SK-N-SH (cell line): ENCODE measurements at regions not wholly inside any gene's neighbourhood (a gene's known extent, or its start where the extent isn't known, plus 50 kb on each side); places are given as distances from the start of the nearest gene placed in this dataset.

Experiments used
- CHD2 ChIP-seq: fragments of 150-350 bp; IDR thresholded peaks from 2 replicates; pipeline ENCODE4 v1.6.1; 2018; ENCODE audit warnings: low read length; ENCODE audit not compliant: partially characterized antibody
- EP300 ChIP-seq, 2 experiments: IDR thresholded peaks; 2 replicates each; pipeline versions ENCODE4 v1.4.0 to v1.6.1; 2012; ENCODE audit warnings: borderline replicate concordance in 1 of 2, low read depth in 1 of 2, low read length in 1 of 2
- FOXM1 ChIP-seq: IDR thresholded peaks from 2 replicates; pipeline ENCODE4 v1.4.0; 2012; ENCODE audit warnings: low read depth, mild to moderate bottlenecking
- NRF1 ChIP-seq: IDR thresholded peaks from 2 replicates; pipeline ENCODE4 v1.6.1; 2012; ENCODE audit warnings: low read depth, mild to moderate bottlenecking, low read length
- POLR2AphosphoS5 ChIP-seq: IDR thresholded peaks from 2 replicates; pipeline ENCODE4 v1.6.1; 2012; ENCODE audit warnings: low read depth, low read length
- RAD21 ChIP-seq: IDR thresholded peaks from 2 replicates; pipeline ENCODE4 v1.6.1; 2012; ENCODE audit warnings: mild to moderate bottlenecking, low read length
- RFX5 ChIP-seq: IDR thresholded peaks from 2 replicates; pipeline ENCODE4 v1.6.1; 2012; ENCODE audit warnings: mild to moderate bottlenecking, improper control_type of control experiment, low read length
- TAF1 ChIP-seq: IDR thresholded peaks from 2 replicates; pipeline ENCODE4 v1.6.1; 2012; ENCODE audit warnings: low read depth, mild to moderate bottlenecking, low read length, moderate library complexity, borderline replicate concordance
- TEAD4 ChIP-seq: IDR thresholded peaks from 2 replicates; pipeline ENCODE4 v1.4.0; 2012; ENCODE audit warnings: mild to moderate bottlenecking, borderline replicate concordance; ENCODE audit not compliant: insufficient read depth
- TF ChIP-seq, protein P1 (sequence below): IDR thresholded peaks from 2 replicates; pipeline ENCODE4 v1.4.0; 2012; ENCODE audit warnings: low read depth
- TF ChIP-seq, protein P2 (sequence below): IDR thresholded peaks from 2 replicates; pipeline ENCODE4 v1.6.1; 2012; ENCODE audit warnings: mild to moderate bottlenecking, low read depth, low read length, moderate library complexity
- TF ChIP-seq, protein P3 (sequence below): fragments of 200-600 bp; sonication (generic); IDR thresholded peaks from 2 replicates; pipeline ENCODE4 v1.6.1; 2017; ENCODE audit warnings: antibody characterized with exemption, mild to moderate bottlenecking, moderate library complexity
- TF ChIP-seq, protein P4 (sequence below): fragments of 150-350 bp; IDR thresholded peaks from 2 replicates; pipeline ENCODE4 v1.6.1; 2017; ENCODE audit warnings: antibody characterized with exemption, low read length, low read depth, borderline replicate concordance

DNA sequence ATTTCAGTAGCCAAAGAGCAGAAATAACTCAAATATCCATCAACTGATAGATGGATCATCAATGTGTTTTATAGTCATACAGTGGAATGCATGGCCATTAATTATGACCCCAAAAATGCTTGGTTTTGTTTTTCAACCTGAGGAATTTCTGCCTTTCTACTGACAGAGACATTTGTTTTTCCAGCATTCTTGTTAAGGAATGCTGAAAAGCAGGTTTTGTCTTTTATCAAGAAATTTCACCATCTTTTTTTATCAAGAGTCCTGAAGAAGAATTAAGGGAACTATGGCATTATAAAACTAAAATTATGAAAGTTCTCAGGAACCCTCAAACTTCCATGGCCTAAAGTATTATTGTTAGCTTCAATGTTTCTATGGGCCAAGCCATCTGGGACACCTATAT lies 153.4 kb upstream of the THSD7A start:
- TF ChIP-seq, protein P1, sequence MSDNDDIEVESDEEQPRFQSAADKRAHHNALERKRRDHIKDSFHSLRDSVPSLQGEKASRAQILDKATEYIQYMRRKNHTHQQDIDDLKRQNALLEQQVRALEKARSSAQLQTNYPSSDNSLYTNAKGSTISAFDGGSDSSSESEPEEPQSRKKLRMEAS: no peak
- TF ChIP-seq EP300 (IDR thresholded peaks at IDR 0.05; ENCODE audit: borderline replicate concordance in 1 of 2, low read depth in 1 of 2, low read length in 1 of 2) (no peak), TAF1 (no peak), CHD2 (no peak), NRF1 (no peak), TEAD4 (no peak), RAD21 (no peak), POLR2AphosphoS5 (no peak), RFX5 (no peak), FOXM1 (no peak)
- TF ChIP-seq, protein P2, sequence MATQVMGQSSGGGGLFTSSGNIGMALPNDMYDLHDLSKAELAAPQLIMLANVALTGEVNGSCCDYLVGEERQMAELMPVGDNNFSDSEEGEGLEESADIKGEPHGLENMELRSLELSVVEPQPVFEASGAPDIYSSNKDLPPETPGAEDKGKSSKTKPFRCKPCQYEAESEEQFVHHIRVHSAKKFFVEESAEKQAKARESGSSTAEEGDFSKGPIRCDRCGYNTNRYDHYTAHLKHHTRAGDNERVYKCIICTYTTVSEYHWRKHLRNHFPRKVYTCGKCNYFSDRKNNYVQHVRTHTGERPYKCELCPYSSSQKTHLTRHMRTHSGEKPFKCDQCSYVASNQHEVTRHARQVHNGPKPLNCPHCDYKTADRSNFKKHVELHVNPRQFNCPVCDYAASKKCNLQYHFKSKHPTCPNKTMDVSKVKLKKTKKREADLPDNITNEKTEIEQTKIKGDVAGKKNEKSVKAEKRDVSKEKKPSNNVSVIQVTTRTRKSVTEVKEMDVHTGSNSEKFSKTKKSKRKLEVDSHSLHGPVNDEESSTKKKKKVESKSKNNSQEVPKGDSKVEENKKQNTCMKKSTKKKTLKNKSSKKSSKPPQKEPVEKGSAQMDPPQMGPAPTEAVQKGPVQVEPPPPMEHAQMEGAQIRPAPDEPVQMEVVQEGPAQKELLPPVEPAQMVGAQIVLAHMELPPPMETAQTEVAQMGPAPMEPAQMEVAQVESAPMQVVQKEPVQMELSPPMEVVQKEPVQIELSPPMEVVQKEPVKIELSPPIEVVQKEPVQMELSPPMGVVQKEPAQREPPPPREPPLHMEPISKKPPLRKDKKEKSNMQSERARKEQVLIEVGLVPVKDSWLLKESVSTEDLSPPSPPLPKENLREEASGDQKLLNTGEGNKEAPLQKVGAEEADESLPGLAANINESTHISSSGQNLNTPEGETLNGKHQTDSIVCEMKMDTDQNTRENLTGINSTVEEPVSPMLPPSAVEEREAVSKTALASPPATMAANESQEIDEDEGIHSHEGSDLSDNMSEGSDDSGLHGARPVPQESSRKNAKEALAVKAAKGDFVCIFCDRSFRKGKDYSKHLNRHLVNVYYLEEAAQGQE: no peak
- TF ChIP-seq, protein P3, sequence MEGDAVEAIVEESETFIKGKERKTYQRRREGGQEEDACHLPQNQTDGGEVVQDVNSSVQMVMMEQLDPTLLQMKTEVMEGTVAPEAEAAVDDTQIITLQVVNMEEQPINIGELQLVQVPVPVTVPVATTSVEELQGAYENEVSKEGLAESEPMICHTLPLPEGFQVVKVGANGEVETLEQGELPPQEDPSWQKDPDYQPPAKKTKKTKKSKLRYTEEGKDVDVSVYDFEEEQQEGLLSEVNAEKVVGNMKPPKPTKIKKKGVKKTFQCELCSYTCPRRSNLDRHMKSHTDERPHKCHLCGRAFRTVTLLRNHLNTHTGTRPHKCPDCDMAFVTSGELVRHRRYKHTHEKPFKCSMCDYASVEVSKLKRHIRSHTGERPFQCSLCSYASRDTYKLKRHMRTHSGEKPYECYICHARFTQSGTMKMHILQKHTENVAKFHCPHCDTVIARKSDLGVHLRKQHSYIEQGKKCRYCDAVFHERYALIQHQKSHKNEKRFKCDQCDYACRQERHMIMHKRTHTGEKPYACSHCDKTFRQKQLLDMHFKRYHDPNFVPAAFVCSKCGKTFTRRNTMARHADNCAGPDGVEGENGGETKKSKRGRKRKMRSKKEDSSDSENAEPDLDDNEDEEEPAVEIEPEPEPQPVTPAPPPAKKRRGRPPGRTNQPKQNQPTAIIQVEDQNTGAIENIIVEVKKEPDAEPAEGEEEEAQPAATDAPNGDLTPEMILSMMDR: no peak
- TF ChIP-seq, protein P4, sequence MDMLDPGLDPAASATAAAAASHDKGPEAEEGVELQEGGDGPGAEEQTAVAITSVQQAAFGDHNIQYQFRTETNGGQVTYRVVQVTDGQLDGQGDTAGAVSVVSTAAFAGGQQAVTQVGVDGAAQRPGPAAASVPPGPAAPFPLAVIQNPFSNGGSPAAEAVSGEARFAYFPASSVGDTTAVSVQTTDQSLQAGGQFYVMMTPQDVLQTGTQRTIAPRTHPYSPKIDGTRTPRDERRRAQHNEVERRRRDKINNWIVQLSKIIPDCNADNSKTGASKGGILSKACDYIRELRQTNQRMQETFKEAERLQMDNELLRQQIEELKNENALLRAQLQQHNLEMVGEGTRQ: no peak
